H1 (cell line): ENCODE measurements at regions not wholly inside any gene's neighbourhood (a gene's known extent, or its start where the extent isn't known, plus 50 kb on each side); places are given as distances from the start of the nearest gene placed in this dataset.

Experiments
- CTCF ChIA-PET: fragments of 300-600 bp; sonication (Branson Sonifier 250); formaldehyde crosslinking; loops from one replicate; lab custom pipeline; 2021; ENCODE audit not compliant: partially characterized antibody; lab: Charles Lee
- POLR2A ChIA-PET: fragments of 300-600 bp; sonication (Branson Sonifier 250); formaldehyde crosslinking; loops from one replicate; lab custom pipeline; 2021; ENCODE audit warnings: inconsistent platforms; ENCODE audit not compliant: partially characterized antibody; lab: Charles Lee
- DNase-seq, 2 experiments: peaks; one replicate each; pipeline versions ENCODE4 v3.0.0 to v3.0.0-alpha.2; 2010 to 2022; ENCODE audit warnings: low spot score in 2 of 2, low read depth in 1 of 2, mixed read lengths in 1 of 2
- FAIRE-seq: peaks from 2 replicates; lab custom pipeline; 2011; peaks lifted over from hg19 to GRCh38; lab: Jason Lieb, UNC
- H2AFZ ChIP-seq: 2 replicates; pipeline ENCODE4 v1.8.1; 2012; ENCODE audit warnings: low read length, inconsistent platforms
- H2AK5ac ChIP-seq: 2 replicates; pipeline ENCODE4 v1.6.1; 2013; ENCODE audit warnings: low read depth, low read length
- H2BK120ac ChIP-seq: replicated peaks from 2 replicates; pipeline ENCODE3; 2013; ENCODE audit warnings: low read depth, low read length, inconsistent platforms
- H2BK12ac ChIP-seq: 2 replicates; pipeline ENCODE4 v1.6.1; 2013; ENCODE audit warnings: low read depth, low read length
- H2BK15ac ChIP-seq: 2 replicates; pipeline ENCODE4 v1.6.1; 2013; ENCODE audit warnings: low read length
- H2BK20ac ChIP-seq: 2 replicates; pipeline ENCODE4 v1.6.1; 2013; ENCODE audit warnings: low read length
- H2BK5ac ChIP-seq: 2 replicates; pipeline ENCODE4 v1.6.1; 2013; ENCODE audit warnings: low read depth, low read length
- H3K14ac ChIP-seq: 2 replicates; pipeline ENCODE4 v1.6.1; 2013; ENCODE audit warnings: inconsistent platforms; ENCODE audit not compliant: insufficient read length
- H3K18ac ChIP-seq: 2 replicates; pipeline ENCODE4 v1.6.1; 2013; ENCODE audit warnings: low read length; ENCODE audit errors: extremely low read depth
- H3K23ac ChIP-seq: 2 replicates; pipeline ENCODE4 v1.6.1; 2013; ENCODE audit warnings: inconsistent platforms; ENCODE audit not compliant: insufficient read length
- H3K23me2 ChIP-seq: 2 replicates; pipeline ENCODE4 v1.6.1; 2013; ENCODE audit warnings: low read depth, low read length
- H3K27ac ChIP-seq: 2 replicates; pipeline ENCODE4 v1.6.1; 2011; ENCODE audit warnings: low read depth, low read length, inconsistent platforms
- H3K27me3 ChIP-seq, 4 experiments: replicated peaks in 1 of 4; 1 replicate in 1 of 4; 2 replicates in 3 of 4; pipeline versions ENCODE4 v1.6.1 to v1.8.1; 2011 to 2013; ENCODE audit warnings: low read length in 3 of 4, mild to moderate bottlenecking in 3 of 4, inconsistent platforms in 2 of 4, mixed read lengths in 2 of 4, moderate library complexity in 1 of 4; ENCODE audit not compliant: control insufficient read depth in 3 of 4, insufficient read depth in 3 of 4; ENCODE audit errors: extremely low read depth in 1 of 4
- H3K36me3 ChIP-seq, 4 experiments: 2 replicates each; pipeline versions ENCODE4 v1.6.1 to v1.8.1; 2011 to 2013; ENCODE audit warnings: mild to moderate bottlenecking in 4 of 4, low read length in 3 of 4, moderate library complexity in 2 of 4, control low read depth in 1 of 4, inconsistent platforms in 1 of 4; ENCODE audit not compliant: insufficient read depth in 4 of 4, control insufficient read depth in 2 of 4
- H3K4ac ChIP-seq: replicated peaks from 2 replicates; pipeline ENCODE3; 2013; ENCODE audit warnings: low read length, low read depth, mixed read lengths, inconsistent platforms; ENCODE audit not compliant: insufficient read length
- H3K4me1 ChIP-seq, 4 experiments: replicated peaks in 1 of 4; 1 replicate in 1 of 4; 2 replicates in 3 of 4; pipeline versions ENCODE4 v1.6.1 to v1.8.1; 2011 to 2013; ENCODE audit warnings: low read length in 3 of 4, inconsistent platforms in 2 of 4, mixed read lengths in 1 of 4; ENCODE audit not compliant: insufficient read depth in 4 of 4, control insufficient read depth in 3 of 4
- H3K4me2 ChIP-seq, 2 experiments: 2 replicates each; pipeline versions ENCODE4 v1.6.1 to v1.8.1; 2011 to 2013; ENCODE audit warnings: low read depth in 2 of 2, low read length in 2 of 2, control low read depth in 1 of 2, inconsistent platforms in 1 of 2, mild to moderate bottlenecking in 1 of 2; ENCODE audit not compliant: insufficient read depth in 1 of 2
- H3K4me3 ChIP-seq, 4 experiments: fragments of 200-600, 300-600 bp in 1 of 4; sonication (generic), shearing (Covaris generic), sonication (Bioruptor Twin) in 1 of 4; 2 replicates each; pipeline versions ENCODE4 v1.5.1 to v1.8.1; 2011 to 2016; ENCODE audit warnings: low read length in 4 of 4, low read depth in 3 of 4, control low read depth in 2 of 4, inconsistent platforms in 2 of 4, mild to moderate bottlenecking in 2 of 4, mixed read lengths in 1 of 4, moderate library complexity in 1 of 4; ENCODE audit not compliant: insufficient read depth in 2 of 4; ENCODE audit errors: extremely low read depth in 1 of 4
- H3K56ac ChIP-seq: replicated peaks from 2 replicates; pipeline ENCODE3; 2013; ENCODE audit warnings: low read depth, mild to moderate bottlenecking, mixed read lengths, low read length, inconsistent platforms; ENCODE audit not compliant: insufficient read length
- H3K79me1 ChIP-seq: 2 replicates; pipeline ENCODE4 v1.6.1; 2013; ENCODE audit warnings: low read depth, low read length, control low read depth
- H3K79me2 ChIP-seq, 2 experiments: 2 replicates each; pipeline versions ENCODE4 v1.6.1 to v1.8.1; 2012 to 2013; ENCODE audit warnings: low read length in 2 of 2, mild to moderate bottlenecking in 2 of 2, inconsistent platforms in 1 of 2; ENCODE audit not compliant: insufficient read depth in 2 of 2, control insufficient read depth in 1 of 2
- H3K9ac ChIP-seq, 4 experiments: replicated peaks in 1 of 4; 1 replicate in 1 of 4; 2 replicates in 3 of 4; pipeline versions ENCODE4 v1.6.1 to v1.8.1; 2011 to 2013; ENCODE audit warnings: low read depth in 3 of 4, low read length in 3 of 4, control low read depth in 2 of 4, mild to moderate bottlenecking in 2 of 4, moderate library complexity in 2 of 4, inconsistent platforms in 1 of 4; ENCODE audit errors: extremely low read depth in 1 of 4
- H3K9me3 ChIP-seq, 2 experiments: 2 replicates each; pipeline versions ENCODE4 v1.6.1 to v1.8.1; 2012 to 2013; ENCODE audit warnings: mild to moderate bottlenecking in 2 of 2, moderate library complexity in 2 of 2, control low read depth in 1 of 2, inconsistent platforms in 1 of 2, low read depth in 1 of 2, low read length in 1 of 2, mixed read lengths in 1 of 2; ENCODE audit not compliant: insufficient read depth in 2 of 2
- H4K20me1 ChIP-seq, 2 experiments: replicated peaks in 1 of 2; 2 replicates each; pipeline versions ENCODE3 to v1.8.1; 2011 to 2013; ENCODE audit warnings: inconsistent platforms in 2 of 2, low read length in 2 of 2, mild to moderate bottlenecking in 1 of 2; ENCODE audit not compliant: insufficient read depth in 2 of 2, control insufficient read depth in 1 of 2
- H4K5ac ChIP-seq: 2 replicates; pipeline ENCODE4 v1.6.1; 2013; ENCODE audit warnings: low read length, low read depth, mixed read lengths, inconsistent platforms; ENCODE audit not compliant: insufficient read length
- H4K8ac ChIP-seq: 2 replicates; pipeline ENCODE4 v1.8.0; 2013; ENCODE audit warnings: mild to moderate bottlenecking, moderate library complexity, low read length, inconsistent platforms; ENCODE audit not compliant: insufficient read depth; ENCODE audit errors: extremely low read depth
- H4K91ac ChIP-seq: replicated peaks from 2 replicates; pipeline ENCODE3; 2013; ENCODE audit warnings: low read length, mixed read lengths, inconsistent platforms; ENCODE audit not compliant: insufficient read length
- ATF3 ChIP-seq: IDR thresholded peaks from 2 replicates; pipeline ENCODE4 v1.6.1; 2011; ENCODE audit warnings: low read depth, mild to moderate bottlenecking, low read length; ENCODE audit not compliant: insufficient read depth
- EP300 ChIP-seq, 2 experiments: IDR thresholded peaks; 1 replicate in 1 of 2; 2 replicates in 1 of 2; pipeline ENCODE4 v1.6.1; 2011 to 2012; ENCODE audit warnings: low read depth in 2 of 2, low read length in 2 of 2, mild to moderate bottlenecking in 2 of 2, borderline replicate concordance in 1 of 2, inconsistent platforms in 1 of 2, moderate library complexity in 1 of 2
- POLR2AphosphoS5 ChIP-seq: IDR thresholded peaks from 2 replicates; pipeline ENCODE4 v1.6.1; 2011; ENCODE audit warnings: low read depth, low read length
- WGBS, 2 experiments: shearing (Covaris generic) in 1 of 2; methylation state at CpG; one replicate each; pipeline versions ENCODE4 v1.1.6 to v1.1.7; 2013 to 2015; ENCODE audit warnings: low lambda C conversion rate in 2 of 2, mixed read lengths in 2 of 2, inconsistent platforms in 1 of 2, low coverage in 1 of 2, missing lambda C conversion rate in 1 of 2; ENCODE audit not compliant: insufficient replicate concordance in 2 of 2, insufficient coverage in 1 of 2, insufficient read length in 1 of 2; ENCODE audit errors: extremely low coverage in 1 of 2, missing lambda C conversion rate in 1 of 2; 5-methylcytosine and 5-hydroxymethylcytosine counted together

DNA sequence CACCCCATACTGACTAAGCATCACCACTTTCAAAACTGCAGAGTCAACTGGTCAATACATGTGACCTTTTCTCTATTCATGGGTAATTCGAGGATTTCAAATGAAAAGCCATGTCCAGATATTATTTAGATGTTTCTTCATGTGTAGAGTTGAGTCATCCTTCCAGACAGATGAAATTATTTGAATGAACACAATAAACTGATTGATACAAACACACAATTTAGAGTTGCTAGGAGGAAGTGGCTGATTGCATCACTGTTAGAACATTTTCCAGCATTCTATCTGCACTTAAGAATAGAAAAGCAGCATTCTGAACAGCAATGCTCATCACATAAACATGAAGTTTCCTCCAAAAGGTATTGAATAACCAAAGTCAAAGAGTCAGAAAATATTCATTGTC, 273.5 kb upstream of the SOX5 start:
- WGBS, 2 experiments = 79% methylated on average over 1 of the region's 1 CpG; no CpG with 5 or more reads in 1 of the 2 experiments
- no peak for DNase-seq

More for the DNA sequence above, 273.5 kb upstream of the SOX5 start:
- Histone ChIP-seq H3K9me3 (no peaks in the 10 kb centered on the region), H2BK12ac (no peak overlapping the region), H3K4ac (no peak overlapping the region), H4K5ac (no peak overlapping the region), H4K20me1 (no peaks in the 10 kb centered on the region), H3K27me3 (no peaks in the 10 kb centered on the region), H3K27ac (no peak overlapping the region), H3K79me1 (no peaks in the 10 kb centered on the region), H3K23me2 (no peaks in the 10 kb centered on the region; the same call in 1 of the 2 replicates), H2AFZ (no peak overlapping the region), H3K79me2 (no peaks in the 10 kb centered on the region), H3K4me3 (no peak overlapping the region), H3K23ac (no peak overlapping the region), H3K9ac (no peak overlapping the region; a peak in 1 of 7 replicates), H3K14ac (no peak overlapping the region), H2BK120ac (no peak overlapping the region), H3K36me3 (no peaks in the 10 kb centered on the region; a peak in 1 of 8 replicates), H3K4me2 (no peak overlapping the region), H3K18ac (no peak overlapping the region), H2BK15ac (no peak overlapping the region), H3K56ac (no peak overlapping the region), H4K91ac (no peak overlapping the region), H3K4me1 (peaks cover 0 to 2% (median 0%) of the 10 kb centered on the region in 4 experiments; a peak in 1 of 7 replicates), H4K8ac (no peak overlapping the region), H2BK5ac (no peak overlapping the region), H2AK5ac (no peak overlapping the region), H2BK20ac (no peak overlapping the region)
- TF ChIP-seq POLR2AphosphoS5 (no peak), EP300 (IDR thresholded peaks at IDR 0.05; ENCODE audit: borderline replicate concordance in 1 of 2, low read depth in 2 of 2, low read length in 2 of 2) (no peak), ATF3 (no peak)
- ChIA-PET POLR2A (no interaction called here), CTCF (no interaction called here)
- no peak for FAIRE-seq
